Hepatocyte (in vitro differentiated cells): ENCODE measurements at regions not wholly inside any gene's neighbourhood (a gene's known extent, or its start where the extent isn't known, plus 50 kb on each side); places are given as distances from the start of the nearest gene placed in this dataset.

Experiments used
- EZH2 ChIP-seq: fragments of 200-600 bp; sonication (generic); IDR thresholded peaks from 2 replicates; pipeline ENCODE4 v1.6.1; 2016; ENCODE audit warnings: antibody characterized with exemption, mild to moderate bottlenecking, borderline replicate concordance
- TF ChIP-seq, protein P1 (sequence below): fragments of 200-600 bp; sonication (generic); IDR thresholded peaks from 2 replicates; pipeline ENCODE4 v1.5.1; 2016; ENCODE audit warnings: antibody characterized with exemption, mild to moderate bottlenecking; ENCODE audit not compliant: poor library complexity

DNA sequence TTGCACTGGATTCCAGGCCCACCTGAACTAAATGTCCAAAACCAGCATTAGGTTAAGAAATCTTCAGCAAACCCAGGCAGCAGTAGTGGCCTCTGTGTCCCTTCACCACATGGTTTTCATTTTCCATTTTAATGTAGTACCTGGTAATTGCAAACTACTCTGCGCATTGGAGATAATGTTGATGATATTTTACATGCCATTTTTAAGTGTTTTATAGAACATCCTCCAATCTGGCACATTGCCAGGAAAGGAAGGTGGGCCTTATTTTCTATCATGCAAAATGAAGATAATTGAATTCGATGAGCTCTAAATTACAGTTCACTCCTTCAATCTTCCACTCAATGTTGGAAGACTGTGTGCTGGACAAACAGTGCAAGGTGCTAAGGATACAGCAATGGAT is 89.5 kb downstream of the ZC3H11B start:
- no peak for TF ChIP-seq EZH2
- TF ChIP-seq, protein P1, sequence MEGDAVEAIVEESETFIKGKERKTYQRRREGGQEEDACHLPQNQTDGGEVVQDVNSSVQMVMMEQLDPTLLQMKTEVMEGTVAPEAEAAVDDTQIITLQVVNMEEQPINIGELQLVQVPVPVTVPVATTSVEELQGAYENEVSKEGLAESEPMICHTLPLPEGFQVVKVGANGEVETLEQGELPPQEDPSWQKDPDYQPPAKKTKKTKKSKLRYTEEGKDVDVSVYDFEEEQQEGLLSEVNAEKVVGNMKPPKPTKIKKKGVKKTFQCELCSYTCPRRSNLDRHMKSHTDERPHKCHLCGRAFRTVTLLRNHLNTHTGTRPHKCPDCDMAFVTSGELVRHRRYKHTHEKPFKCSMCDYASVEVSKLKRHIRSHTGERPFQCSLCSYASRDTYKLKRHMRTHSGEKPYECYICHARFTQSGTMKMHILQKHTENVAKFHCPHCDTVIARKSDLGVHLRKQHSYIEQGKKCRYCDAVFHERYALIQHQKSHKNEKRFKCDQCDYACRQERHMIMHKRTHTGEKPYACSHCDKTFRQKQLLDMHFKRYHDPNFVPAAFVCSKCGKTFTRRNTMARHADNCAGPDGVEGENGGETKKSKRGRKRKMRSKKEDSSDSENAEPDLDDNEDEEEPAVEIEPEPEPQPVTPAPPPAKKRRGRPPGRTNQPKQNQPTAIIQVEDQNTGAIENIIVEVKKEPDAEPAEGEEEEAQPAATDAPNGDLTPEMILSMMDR = no peak
